ENCODE measurements at regions not wholly inside any gene's neighbourhood (a gene's known extent, or its start where the extent isn't known, plus 50 kb on each side); places are given as distances from the start of the nearest gene placed in this dataset.
"Not testable (repeated sequence)": the region's sequence is repeated elsewhere in the genome, so short reads cannot be mapped to it uniquely, and the experiment has no call there.

- no peak for DNase-seq (ENCODE audit: extremely low read depth, low read depth)
Observed at GRCh38 chr14:25444381-25444780, 394.4 kb upstream of the STXBP6 start.

DNA sequence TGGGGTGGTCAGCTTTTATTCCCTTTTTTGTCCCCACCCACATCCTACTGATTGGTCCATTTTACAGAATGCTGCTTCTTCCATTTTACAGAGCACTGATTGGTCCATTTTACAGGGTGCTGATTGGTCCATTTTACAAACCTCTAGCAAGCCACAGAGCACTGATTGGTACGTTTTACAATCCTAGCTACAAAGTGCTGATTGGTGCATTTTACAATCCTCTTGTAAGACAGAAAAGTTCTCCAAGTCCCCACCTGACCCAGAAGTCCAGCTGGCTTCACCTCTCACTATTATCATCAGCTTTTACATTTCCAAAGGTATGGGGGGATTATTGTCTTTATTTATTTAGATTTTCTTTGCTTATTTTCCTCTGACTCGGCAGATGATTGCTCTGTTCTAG lies 390.4 kb upstream of the STXBP6 start:
- DNase-seq (ENCODE audit: extremely low read depth, low read depth), result not testable (repeated sequence)

DNA sequence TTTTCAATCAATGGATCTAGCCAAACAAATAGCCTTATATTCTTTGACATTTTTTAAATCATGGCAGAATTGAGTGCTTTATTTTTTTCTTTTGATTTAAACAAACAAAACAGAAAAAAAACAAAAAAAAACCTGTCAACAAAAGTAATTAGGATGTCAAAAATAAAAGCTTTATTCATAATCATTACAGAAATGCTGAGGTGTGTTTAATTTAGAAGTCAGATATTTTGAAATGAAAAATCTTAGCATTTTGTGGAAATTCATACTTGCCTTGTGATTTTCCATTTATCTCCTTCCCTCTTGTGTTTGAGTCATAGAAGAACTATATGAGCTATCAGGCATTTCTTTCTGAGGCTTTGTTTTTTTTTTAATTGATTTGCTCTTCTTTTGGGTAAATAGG lies 387.0 kb upstream of the STXBP6 start:
- no peak for DNase-seq (ENCODE audit: extremely low read depth, low read depth)

GRCh38 chr14:25436288-25436875 lies 386.4 kb upstream of the STXBP6 start:
- DNase-seq (ENCODE audit: extremely low read depth, low read depth), result no peak

DNA sequence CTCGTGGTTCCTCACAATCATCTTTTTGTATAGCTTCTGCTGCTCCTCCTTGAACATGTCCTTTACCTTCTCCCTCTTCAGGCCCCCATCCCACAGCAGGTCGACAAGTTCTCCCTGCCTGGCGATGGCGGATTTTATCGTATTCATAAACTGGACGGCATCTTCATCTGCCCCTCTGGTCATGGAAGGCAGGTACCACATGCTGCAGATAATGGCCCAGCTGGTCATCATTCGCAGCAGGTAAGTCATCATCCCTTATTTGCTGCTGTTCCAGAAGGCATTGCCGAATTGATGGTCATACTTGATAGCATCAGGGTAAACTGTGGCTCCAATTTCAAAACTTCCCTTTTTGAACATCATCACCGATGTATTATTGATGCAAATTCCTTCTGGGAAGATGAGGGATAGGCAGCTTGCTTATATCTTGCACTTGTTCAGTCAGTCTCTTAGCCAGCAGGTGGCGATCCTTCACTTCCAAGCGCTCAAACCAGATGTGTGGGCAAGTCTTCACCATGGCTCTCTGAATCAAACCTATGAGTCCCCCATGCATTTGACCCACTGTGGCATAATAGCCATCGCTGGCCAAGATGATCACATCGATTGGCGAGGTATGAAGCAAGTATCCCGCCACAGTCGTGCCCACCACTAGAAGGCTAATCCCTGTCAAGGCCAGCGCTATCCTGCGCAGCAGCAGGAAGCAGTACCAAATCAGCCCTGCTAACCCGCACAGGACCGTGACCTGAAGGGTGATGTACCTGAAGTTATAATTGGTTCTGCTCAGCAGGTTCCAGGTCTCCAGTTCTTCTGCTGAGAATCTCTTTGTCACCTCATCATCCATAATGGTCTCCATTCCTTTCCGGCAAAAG lies 381.5 kb upstream of the STXBP6 start:
- peak; percentile 40 for DNase-seq (ENCODE audit: extremely low read depth, low read depth)

GRCh38 chr14:25430808-25431207 lies 380.9 kb upstream of the STXBP6 start:
- no peak for DNase-seq (ENCODE audit: extremely low read depth, low read depth)

- DNase-seq (ENCODE audit: extremely low read depth, low read depth), result no peak
Observed at GRCh38 chr14:25412998-25413397, 363.1 kb upstream of the STXBP6 start.

GRCh38 chr14:25411781-25412757 lies 362.1 kb upstream of the STXBP6 start:
- DNase-seq (ENCODE audit: extremely low read depth, low read depth), result peak; percentile 34

DNA sequence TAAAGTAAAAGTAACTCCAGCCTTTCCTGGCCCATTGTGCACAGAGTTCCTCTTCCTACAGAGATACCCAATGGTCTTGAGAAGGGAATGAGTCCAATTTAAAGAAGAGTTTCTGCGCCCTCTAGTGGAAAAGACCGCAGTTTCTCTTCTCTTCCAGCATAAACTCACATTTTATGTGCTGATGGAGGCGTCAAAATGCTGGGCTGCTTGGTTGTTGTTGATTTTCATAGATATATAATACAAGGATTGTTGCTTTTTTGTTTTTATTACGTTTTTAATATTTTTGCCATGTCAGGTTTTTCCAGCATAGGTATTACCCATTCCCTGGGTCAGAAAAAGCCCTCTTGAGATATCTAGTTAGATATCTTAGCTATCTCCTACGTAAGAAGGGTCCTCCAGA lies 356.9 kb upstream of the STXBP6 start:
- DNase-seq (ENCODE audit: extremely low read depth, low read depth), result peak; percentile 64

- peak; percentile 57 for DNase-seq (ENCODE audit: extremely low read depth, low read depth)
Observed at GRCh38 chr14:25400607-25401206, 350.8 kb upstream of the STXBP6 start.

DNA sequence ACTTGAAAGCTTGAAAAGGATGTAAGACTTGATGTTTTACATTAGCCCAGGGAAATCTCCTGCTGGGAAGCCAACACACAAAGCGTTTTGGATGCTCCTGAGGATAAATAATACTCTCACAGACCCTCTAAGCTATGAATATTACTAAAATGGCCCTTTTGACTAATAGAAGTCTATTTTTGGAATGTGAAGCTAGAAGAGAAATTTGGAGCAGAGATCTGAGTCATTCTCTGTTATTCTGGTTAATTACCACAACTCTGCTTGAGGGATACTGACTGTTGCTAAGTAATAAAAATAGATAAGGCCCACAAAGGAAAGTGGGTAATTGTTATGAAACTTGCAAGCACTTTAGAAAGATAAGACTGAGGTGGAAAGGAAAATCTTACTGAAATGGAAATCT lies 346.2 kb upstream of the STXBP6 start:
- DNase-seq (ENCODE audit: extremely low read depth, low read depth), result no peak

- no peak for DNase-seq (ENCODE audit: extremely low read depth, low read depth)
Observed at GRCh38 chr14:25394791-25395391, 344.9 kb upstream of the STXBP6 start.

GRCh38 chr14:25394356-25394755 lies 344.4 kb upstream of the STXBP6 start:
- DNase-seq (ENCODE audit: extremely low read depth, low read depth), result no peak

DNA sequence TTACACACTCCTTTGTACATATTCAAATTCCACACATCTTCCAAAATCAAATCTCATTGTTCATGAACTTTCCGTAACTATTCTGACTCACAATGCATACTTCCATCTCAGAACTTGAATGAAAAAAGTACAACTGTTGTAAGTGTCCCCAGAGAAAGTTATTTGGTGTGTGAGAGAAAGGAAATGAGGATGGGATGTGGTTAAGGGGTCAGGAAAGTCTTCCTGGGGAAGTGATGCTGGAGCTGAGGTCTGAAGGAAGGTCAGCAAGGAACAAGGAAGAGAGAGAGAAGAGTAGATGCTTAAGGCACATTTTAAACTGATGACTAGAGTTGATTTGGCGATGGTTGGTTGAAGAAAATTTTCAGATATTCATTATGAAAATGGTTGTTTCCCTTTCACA lies 340.0 kb upstream of the STXBP6 start:
- DNase-seq (ENCODE audit: extremely low read depth, low read depth), result no peak

GRCh38 chr14:25381498-25381897 lies 331.6 kb upstream of the STXBP6 start:
- peak; percentile 21 for DNase-seq (ENCODE audit: extremely low read depth, low read depth)

- DNase-seq (ENCODE audit: extremely low read depth, low read depth), result no peak
Observed at GRCh38 chr14:25375639-25376038, 325.7 kb upstream of the STXBP6 start.

DNA sequence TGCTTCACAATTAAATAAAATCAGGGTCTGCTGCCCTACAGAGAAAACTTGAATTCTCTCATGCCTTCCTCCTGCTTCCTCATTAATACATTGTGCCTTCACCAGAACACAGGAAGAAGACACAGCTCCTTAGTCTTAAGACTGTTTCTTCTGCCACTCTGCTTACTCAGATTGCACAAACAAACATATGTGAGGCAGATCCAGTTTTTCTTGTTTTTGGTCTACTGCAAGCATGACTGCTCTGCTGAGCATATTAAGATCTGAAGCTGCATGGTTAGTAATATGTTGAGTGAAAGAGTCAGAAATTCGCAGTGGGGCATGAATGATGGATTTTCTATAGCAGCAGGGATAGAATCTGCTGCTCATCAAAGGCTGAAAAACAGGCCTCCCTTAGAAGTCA lies 321.1 kb upstream of the STXBP6 start:
- DNase-seq (ENCODE audit: extremely low read depth, low read depth), result no peak

DNA sequence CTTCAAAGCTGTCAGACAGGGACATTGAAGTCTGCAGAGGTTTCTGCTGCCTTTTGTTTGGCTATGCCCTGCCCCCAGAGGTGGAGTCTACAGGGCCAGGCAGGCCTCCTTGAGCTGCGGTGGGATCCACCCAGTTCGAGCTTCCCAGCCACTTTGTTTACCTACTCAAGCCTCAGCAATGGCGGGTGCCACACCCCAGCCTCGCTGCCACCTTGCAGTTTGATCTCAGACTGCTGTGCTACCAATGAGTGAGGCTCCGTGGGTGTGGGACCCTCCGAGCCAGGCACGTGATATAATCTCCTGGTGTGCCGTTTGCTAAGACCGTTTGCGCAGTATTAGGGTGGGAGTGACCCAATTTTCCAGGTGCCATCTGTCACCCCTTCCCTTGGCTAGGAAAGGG lies 320.1 kb upstream of the STXBP6 start:
- DNase-seq (ENCODE audit: extremely low read depth, low read depth), result not testable (repeated sequence)

GRCh38 chr14:25358330-25358729 lies 308.4 kb upstream of the STXBP6 start:
- no peak for DNase-seq (ENCODE audit: extremely low read depth, low read depth)

- no peak for DNase-seq (ENCODE audit: extremely low read depth, low read depth)
Observed at GRCh38 chr14:25351269-25351668, 301.3 kb upstream of the STXBP6 start.
